ENCODE measurements at regions not wholly inside any gene's neighbourhood (a gene's known extent, or its start where the extent isn't known, plus 50 kb on each side); places are given as distances from the start of the nearest gene placed in this dataset.

GRCh38 chrX:25288676-25289075 is 272.9 kb upstream of the ARX start:
- TF ChIP-seq POLR2A (IDR thresholded peaks at IDR 0.05; ENCODE audit: low read depth, low read length): no peak
- DNase-seq (ENCODE audit: insufficient read length, low spot score) (no peak), FAIRE-seq (no peak)

DNA sequence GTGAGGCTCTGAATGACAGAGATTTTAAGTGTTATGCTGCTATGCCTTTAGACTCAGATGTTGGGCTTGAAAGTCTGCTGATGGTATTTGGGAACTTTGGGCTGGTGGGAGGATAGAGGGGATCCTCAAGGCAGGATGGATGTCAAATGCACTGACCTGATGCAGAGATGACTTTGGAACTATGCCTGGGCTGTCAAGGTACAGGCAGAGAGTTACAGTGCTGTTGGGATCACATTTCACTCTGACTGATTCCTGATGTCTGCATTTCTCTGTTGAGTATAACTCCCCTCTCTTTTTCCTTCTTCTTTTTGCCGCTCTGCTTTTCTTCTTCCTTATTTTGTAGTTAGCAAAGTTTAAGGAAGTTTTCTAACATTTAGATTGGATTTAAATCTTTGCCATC is 271.8 kb upstream of the ARX start:
- no peak for TF ChIP-seq POLR2A (IDR thresholded peaks at IDR 0.05; ENCODE audit: low read depth, low read length)
- DNase-seq (ENCODE audit: insufficient read length, low spot score) (no peak), FAIRE-seq (no peak)

GRCh38 chrX:25285598-25285997 is 269.8 kb upstream of the ARX start:
- DNase-seq (ENCODE audit: insufficient read length, low spot score) (no peak), FAIRE-seq (no peak)
- no peak for TF ChIP-seq POLR2A (IDR thresholded peaks at IDR 0.05; ENCODE audit: low read depth, low read length)

DNA sequence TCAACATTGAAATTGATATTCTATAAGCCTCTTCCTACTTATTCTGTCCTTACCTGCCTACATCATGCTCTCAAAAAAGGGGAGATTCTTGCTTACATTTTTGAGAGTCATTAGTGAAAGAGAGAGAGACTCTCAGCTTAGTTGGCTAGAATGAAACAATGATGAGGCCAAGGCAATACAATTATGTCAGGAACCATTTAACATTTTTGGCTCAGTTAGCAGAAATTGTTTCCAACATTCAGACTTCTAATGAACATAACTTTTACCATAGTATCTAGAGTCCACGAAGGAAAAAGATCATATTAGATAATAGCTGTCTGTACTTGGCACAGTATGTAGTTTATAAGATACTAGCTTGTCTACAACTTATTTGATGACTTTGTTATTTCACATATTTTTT is 263.7 kb upstream of the ARX start:
- no peak for FAIRE-seq
- no peak for TF ChIP-seq POLR2A (IDR thresholded peaks at IDR 0.05; ENCODE audit: low read depth, low read length)
- DNase-seq (ENCODE audit: insufficient read length, low spot score): no peak

GRCh38 chrX:25278341-25278740 is 262.6 kb upstream of the ARX start:
- no peak for FAIRE-seq
- DNase-seq (ENCODE audit: insufficient read length, low spot score): no peak
- no peak for TF ChIP-seq POLR2A (IDR thresholded peaks at IDR 0.05; ENCODE audit: low read depth, low read length)

GRCh38 chrX:25277574-25277973 is 261.8 kb upstream of the ARX start:
- TF ChIP-seq POLR2A (IDR thresholded peaks at IDR 0.05; ENCODE audit: low read depth, low read length): no peak
- FAIRE-seq (no peak), DNase-seq (ENCODE audit: insufficient read length, low spot score) (no peak)

- FAIRE-seq (no peak), DNase-seq (ENCODE audit: insufficient read length, low spot score) (no peak)
- TF ChIP-seq POLR2A (IDR thresholded peaks at IDR 0.05; ENCODE audit: low read depth, low read length): no peak
Observed at GRCh38 chrX:25275159-25275558, 259.4 kb upstream of the ARX start.

DNA sequence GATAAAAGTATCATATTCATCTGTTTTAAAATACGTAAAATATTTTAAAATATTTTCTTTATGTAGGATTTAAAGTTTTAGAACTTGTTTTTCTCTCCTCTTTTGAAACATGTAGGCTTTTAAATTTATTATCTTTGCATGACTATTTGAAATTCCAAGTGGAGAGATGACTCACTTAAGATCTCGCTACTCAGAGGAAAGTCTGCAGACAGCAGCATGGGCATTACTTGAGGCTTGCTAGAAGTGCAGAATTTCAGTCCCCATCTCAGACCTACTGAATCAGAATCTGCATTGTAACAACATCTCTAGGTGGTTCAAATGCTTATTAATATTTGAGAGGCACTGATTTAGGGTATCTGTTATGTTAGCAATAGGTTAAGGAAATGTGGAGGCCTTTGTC is 225.7 kb upstream of the ARX start:
- TF ChIP-seq POLR2A (IDR thresholded peaks at IDR 0.05; ENCODE audit: low read depth, low read length): no peak
- FAIRE-seq (no peak), DNase-seq (ENCODE audit: insufficient read length, low spot score) (no peak)

GRCh38 chrX:25226151-25226550 is 210.4 kb upstream of the ARX start:
- no peak for TF ChIP-seq POLR2A (IDR thresholded peaks at IDR 0.05; ENCODE audit: low read depth, low read length)
- no peak for FAIRE-seq
- DNase-seq (ENCODE audit: insufficient read length, low spot score): no peak

- TF ChIP-seq POLR2A (IDR thresholded peaks at IDR 0.05; ENCODE audit: low read depth, low read length): no peak
- FAIRE-seq (no peak), DNase-seq (ENCODE audit: insufficient read length, low spot score) (no peak)
Observed at GRCh38 chrX:25219480-25219879, 203.7 kb upstream of the ARX start.

DNA sequence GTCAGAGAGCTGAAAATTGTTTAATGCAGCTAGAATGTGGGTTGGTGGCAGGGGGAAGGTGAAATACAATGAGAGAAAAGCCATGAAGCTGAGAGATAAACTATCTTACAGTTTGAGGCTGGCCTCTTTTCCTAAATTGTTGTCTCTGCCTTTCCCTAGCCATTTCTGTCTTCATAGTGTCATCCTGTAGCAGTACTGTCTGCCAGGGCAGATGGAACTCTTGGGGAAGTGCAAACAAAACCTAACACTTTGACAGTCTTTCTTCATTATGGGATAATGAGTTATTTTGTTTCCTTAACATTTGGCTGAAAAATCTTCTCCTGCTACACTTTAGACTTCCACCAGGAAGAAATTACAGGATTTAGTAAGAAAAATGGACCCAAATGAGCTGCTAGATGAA is 197.8 kb upstream of the ARX start:
- no peak for TF ChIP-seq POLR2A (IDR thresholded peaks at IDR 0.05; ENCODE audit: low read depth, low read length)
- no peak for DNase-seq (ENCODE audit: insufficient read length, low spot score)
- no peak for FAIRE-seq

DNA sequence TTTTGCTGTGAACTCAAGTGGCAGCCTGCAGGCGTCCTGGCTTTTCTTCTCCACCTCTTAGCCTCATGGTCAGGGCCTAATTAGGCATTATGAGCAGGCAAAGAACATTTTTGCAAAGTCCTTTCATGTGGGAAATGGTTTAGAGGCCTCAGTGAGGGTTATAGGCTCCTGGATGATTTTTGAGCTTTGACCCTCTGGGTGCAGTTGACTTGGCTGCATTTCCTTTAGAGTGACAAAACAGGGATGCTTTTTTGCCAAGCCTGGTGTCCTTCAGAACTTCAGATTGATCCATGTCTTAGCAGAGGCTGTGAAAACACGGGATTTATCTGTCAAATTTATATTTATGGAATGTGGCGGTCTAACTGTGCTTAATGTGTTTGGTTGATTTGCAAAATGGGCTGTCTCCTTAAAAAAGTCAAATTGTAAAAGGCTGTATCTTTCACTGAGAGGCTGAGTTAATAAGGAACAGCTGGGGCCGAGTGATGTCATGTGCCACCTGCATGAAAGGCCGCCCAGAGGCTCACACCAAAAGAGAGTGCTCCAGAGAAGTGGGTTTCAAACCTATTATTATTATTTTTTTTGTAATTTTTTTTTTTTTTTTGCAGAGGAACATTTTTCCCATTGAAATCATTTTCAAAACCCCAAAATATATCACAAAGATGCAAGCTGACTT is 192.2 kb upstream of the ARX start:
- TF ChIP-seq POLR2A (IDR thresholded peaks at IDR 0.05; ENCODE audit: low read depth, low read length): no peak
- no peak for FAIRE-seq
- DNase-seq (ENCODE audit: insufficient read length, low spot score): no peak

DNA sequence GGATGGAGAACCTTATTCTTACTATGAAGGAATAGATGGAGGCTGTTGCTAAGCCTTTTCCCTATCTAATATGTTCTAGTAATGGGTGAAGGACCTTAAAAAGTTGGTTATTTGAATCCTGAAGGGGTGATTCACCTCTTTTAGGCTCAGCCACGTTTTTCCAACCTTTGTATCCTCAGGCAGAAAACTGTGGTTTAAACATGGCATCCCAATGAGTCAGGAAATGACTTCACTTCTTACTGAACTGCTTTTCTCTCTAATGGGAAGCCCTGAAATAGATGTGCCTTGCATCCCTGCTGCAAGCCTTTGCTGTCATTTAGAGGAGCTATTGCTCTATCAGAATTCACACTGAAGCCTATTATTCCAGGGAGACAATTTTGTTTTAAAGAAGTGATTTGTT is 191.0 kb upstream of the ARX start:
- FAIRE-seq (no peak), DNase-seq (ENCODE audit: insufficient read length, low spot score) (peak; percentile 0)
- no peak for TF ChIP-seq POLR2A (IDR thresholded peaks at IDR 0.05; ENCODE audit: low read depth, low read length)

DNA sequence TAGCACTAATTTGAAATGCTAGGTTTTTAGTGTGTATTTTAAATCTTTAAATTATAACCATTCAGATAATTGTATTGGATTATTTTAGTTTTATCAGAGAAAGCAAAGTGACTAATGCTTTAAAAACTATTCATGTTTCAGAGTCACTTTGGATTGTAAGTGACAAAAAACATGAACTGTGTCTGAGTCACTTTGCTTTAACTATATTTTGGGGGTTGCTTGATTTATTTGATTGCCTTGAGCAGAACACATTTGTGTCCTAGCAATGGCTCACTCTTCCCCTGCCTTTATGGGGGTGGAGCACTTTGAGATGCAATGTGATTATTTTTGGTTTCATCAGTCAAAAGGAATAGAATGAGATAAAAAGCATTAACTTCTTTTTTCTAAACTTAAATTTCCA is 188.4 kb upstream of the ARX start:
- DNase-seq (ENCODE audit: insufficient read length, low spot score): no peak
- no peak for TF ChIP-seq POLR2A (IDR thresholded peaks at IDR 0.05; ENCODE audit: low read depth, low read length)
- no peak for FAIRE-seq

GRCh38 chrX:25202827-25203226 is 187.1 kb upstream of the ARX start:
- FAIRE-seq (no peak), DNase-seq (ENCODE audit: insufficient read length, low spot score) (no peak)
- TF ChIP-seq POLR2A (IDR thresholded peaks at IDR 0.05; ENCODE audit: low read depth, low read length): no peak

GRCh38 chrX:25198891-25199290 is 183.1 kb upstream of the ARX start:
- FAIRE-seq (no peak), DNase-seq (ENCODE audit: insufficient read length, low spot score) (no peak)
- TF ChIP-seq POLR2A (IDR thresholded peaks at IDR 0.05; ENCODE audit: low read depth, low read length): no peak
